ENCODE measurements at regions not wholly inside any gene's neighbourhood (a gene's known extent, or its start where the extent isn't known, plus 50 kb on each side); places are given as distances from the start of the nearest gene placed in this dataset.
"Not testable (repeated sequence)": the region's sequence is repeated elsewhere in the genome, so short reads cannot be mapped to it uniquely, and the experiment has no call there.

DNA sequence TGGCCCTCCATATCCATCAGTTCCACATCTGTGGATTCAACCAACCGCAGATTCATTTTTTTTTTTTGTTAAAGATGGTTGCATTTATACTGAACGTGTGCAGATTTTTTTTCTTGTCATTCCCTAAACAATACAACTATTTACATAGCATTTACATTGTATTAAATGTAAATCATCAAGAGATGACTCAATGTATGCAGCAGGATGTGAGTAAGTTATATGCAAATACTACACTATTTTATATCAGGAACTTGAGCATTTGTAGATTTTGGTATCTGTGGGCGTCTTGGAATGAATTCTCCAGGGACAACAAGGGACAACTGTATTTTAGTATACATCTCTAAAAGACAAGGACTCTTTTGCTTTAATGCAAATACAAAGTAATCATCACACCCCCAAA, 299.2 kb upstream of the ZNF608 start:
- DNase-seq (ENCODE audit: low spot score), result peak; percentile 19

DNA sequence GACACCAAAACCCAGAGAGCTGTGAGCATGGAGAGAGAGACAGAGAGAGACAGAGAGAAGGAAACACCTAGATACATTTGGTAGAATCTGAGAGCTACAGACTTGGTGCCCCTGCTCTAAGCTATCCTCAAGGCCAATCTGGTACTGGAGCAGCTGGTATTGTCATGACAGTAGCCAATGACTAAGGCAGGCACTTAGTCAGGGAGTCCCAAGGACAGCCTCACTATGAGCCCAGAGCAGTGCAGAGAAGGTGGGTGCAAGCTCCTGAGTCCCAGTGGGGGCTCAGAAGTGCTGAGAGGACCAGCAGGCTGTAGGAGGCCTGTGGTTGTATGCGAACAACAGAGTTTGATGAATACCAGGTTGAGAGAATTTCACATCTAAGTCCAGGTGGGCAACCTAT, 300.4 kb upstream of the ZNF608 start:
- DNase-seq (ENCODE audit: low spot score), result no peak

DNA sequence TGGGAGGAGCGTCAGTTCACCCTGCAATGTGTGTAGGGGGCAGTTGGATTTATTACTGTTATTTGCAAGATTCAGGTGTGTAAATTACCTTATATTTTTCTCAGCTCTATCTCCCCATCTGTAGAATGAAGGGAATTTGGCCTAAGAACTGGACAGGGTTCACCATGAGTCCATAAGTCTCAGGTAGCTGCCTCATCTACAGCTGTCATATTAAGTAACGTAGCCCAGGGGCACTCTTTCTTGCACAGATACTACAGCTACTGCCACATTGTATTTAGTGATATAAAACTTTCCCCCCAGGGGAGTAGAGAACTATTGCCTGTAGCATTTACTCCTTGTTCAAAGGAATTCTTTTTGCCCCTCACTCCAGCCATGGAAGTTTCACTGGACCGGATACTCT, 301.4 kb upstream of the ZNF608 start:
- no peak for DNase-seq (ENCODE audit: low spot score)

DNA sequence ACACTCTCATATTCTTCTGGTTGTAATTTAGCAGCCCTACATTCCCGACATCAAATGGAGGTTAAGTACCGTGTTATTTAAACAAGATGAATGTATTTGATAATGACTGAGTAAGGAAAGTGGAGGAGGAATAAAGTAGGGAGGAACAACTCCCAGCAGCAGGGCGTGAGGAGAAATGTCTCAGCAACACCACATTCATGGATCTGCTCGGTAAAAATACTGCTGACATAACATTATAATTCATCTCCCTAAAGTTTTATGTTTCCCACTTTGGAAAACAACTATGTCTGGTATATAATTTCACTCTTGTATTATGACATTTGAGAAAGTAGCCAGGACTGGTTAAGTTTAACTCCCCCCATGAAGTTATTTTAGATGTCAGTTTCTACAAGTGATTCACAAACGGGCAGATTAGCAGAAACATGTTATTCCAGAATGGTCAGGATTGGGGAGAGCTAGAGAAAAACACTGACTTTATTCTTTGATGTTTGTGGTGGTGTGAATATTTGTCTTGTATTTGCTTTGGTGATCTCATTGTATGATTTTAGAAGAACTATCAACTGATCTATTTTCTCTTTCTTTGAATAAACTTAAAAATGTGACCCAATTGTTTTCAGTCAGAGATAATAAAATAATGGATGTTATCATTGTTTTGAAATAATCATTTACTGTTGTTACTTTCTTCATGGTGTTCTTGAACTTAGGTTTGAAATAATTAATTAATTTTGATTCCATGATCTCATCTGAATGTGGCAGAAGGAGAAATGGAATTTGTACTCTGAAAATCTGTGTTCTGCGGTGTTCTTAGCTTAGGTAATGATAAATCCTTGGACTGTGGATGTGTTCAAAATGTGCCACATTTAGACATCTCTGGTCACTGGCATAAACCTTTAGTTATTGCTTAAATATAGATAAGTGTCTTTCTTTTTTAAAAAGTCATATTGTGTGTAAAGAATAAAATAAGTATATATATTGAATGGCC, 303.6 kb upstream of the ZNF608 start:
- DNase-seq (ENCODE audit: low spot score), result no peak

DNA sequence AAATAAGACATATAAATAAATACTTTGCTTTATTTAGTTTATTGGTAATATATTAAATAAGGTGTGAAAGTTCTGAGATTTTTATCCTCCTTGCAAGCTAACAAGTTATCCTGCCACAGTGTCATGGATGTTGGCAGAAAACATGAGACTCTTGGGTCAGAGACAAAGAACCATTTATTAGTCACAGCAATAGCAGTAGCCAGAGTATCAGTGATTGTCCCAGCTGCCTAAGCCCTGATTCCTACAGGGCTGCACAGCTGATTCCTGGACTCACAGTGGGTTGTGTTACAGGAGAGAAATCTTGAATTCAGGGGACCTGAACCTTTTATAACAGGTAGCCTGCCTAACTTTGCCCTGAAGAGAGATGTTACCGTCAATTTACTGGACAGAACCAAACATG, 304.5 kb upstream of the ZNF608 start:
- DNase-seq (ENCODE audit: low spot score), result no peak

DNA sequence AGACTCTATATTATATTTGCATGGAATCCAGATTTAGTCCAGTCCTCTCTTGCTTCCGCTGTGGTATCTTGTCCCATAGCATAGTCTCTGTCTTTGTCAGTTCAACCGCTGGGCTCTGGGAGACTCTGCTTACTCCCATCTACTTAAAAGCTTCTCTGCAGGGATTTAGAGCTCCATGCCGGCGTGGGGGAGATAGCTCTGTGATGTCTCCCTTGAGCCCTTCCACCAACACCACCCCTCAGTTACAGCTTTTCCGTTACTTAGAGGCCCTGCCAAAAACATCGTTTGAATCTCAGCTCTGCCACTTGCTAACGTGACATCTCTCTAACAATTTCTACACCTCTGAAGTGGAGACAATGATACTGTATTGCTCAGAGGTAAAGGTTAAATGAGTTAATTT, 306.1 kb upstream of the ZNF608 start:
- no peak for DNase-seq (ENCODE audit: low spot score)

DNA sequence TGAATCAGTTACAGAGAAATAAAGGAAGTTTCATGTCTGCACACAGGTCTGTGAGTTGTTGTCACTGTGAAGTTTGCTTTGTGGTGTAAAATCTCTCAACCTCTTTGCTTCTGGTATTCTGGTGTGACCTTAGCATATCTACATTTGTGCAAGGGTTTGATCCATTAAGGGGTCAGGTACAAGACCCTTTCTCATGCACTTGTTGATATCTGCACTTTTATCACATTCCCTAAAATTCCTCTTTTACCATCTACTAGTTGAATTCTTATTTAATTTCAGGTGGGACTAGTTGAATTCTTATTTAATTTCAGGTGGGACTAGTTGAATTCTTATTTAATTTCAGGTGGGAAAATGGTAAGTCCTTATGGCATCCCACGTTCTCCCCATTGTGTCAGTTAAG, 306.7 kb upstream of the ZNF608 start:
- no peak for DNase-seq (ENCODE audit: low spot score)

DNA sequence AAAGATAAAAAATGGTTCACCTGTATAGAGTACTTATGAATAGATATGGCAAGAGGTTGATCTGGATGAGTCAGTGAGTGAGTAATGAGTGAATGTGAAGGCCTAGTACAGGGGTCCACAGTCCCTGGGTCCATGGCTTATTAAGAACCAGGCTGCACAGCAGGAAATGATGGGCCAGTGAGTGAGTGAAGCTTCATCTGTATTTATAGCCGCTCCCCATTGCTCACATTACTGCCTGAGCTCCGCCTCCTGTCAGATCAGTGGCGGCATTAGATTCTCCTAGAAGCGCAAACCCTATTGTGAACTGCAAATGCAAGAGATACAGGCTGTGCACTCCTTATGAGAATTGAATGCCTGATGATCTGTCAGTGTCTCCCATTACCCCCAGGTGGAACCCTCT, 307.7 kb upstream of the ZNF608 start:
- no peak for DNase-seq (ENCODE audit: low spot score)

DNA sequence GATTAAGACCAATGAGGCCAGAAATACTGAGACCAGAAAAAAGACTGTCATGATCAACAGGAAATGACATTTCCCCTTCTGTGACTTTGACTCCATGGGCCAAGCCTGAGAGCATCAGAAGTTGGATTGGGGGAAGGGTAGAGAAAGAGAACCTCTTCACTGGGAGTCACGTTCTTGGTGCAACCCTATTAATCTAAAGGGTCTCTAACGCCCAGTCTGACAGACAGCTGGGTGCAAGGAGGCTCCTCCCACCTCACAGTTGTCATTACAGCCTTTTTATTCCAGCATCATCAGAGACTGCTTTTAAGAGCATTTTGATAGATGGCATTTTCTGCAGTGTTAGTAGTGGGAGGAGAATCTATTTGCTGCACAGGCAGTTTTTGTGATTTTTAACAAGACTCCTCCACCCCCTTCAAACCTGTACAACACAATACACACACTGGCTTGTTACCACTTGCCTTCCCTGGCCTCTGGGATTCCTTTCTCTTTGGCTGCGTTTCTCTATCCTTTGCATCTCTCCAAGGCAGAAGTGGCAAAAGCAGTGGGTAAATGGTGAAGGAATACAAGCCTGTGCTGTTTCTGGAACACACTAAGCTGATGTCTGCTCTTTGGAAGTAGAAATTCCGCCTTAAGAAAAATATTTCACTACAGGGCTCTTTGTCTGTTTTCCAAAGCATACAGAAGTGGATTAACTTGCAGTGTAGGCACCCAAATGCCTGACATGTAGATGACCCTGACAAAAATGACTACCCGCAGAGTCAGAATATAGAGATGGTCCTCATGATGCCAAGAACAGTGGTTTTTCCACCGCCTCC, 310.4 kb upstream of the ZNF608 start:
- DNase-seq (ENCODE audit: low spot score), result no peak

DNA sequence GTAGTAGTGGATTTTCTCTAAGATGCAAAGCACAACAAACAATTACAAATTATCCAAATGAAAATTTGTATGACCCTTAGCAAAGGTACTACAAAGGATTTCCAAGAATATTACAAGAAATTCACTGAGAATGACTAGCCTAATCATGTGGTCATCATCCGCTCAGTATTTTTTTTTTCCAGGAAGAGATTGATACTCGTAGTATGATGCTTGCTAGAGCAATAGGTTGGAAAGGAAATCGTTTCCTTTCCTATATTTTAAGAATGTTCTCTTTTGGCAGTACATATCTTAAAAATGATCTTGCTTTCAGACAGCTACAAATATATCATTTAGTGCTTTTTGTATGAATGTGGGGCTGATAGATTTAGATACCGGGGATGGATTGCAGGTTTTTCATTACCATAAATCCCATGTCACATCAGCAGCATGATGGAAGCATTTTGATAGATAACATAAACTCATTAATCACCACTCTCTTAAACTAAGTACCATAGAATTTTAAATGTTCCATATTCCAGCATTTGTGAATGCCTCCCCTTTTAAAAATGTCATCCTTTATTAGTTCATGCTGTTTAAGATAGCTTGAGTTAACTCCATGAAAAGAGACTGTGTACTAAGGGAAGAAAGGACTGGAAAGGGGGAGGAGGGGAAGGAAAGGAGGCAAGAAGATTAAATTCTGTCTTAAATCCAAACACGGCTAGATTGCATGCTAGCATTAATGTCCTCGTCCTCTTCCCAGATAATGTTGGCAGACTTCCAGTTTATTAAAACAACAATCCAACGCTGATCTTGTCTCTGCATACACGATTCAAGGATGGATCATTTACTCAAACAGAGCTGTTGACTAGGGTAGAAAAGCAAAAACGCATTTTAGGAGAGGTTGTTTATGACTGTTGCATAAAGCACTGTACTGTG, 311.7 kb upstream of the ZNF608 start:
- peak; percentile 20 for DNase-seq (ENCODE audit: low spot score)

DNA sequence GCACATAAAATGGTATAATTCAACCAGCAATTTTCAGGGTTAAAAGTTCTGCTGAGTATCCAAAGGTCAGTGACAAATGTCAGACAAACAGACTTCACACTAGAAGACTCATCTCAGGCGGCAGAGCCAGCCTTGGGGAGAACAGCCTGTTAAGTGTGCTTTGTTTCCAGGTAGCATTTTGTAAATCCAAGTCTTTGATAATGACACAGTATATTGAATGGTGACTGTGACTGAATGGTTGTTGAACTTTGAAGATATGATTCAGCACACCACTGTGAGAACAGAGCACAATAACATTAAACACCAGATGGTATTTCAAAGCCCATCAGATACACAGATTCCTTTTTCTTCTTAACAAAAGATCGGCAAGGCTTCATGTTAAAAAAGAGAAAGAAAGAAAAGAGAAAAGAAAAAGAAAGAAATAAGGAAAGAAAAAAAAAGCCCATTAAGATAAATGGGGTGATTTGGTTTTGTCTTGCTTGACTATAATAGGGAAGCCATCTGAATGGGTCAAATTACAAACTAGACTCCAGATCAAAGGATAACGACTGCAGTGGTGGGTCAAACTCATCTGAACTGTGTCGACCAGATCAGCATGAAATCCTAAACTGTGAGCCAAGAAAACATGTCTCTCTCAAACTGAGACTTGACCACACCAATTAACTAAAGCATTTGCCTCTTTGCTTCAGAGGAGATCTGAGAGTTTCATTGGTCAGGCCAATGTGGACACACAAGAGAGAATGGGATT, 313.0 kb upstream of the ZNF608 start:
- no peak for DNase-seq (ENCODE audit: low spot score)

DNA sequence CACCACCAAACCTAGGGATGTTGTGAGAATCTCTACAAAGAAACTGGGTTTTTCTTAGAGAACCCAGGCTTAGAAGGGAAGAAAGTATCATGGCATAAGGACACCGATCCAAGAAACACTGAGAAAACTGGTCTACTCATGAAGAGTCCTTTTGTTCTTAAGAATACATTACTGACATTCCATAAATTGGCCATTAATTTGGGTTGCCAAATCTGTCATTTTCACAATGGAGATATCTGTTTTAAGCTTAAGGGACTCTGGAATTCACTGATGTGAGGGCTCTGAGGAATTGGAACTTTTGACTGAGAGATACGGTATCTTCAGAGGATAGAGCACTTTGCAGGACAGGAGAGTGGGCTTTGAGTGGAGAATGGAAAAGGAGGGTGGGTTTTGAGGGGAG, 315.3 kb upstream of the ZNF608 start:
- DNase-seq (ENCODE audit: low spot score), result no peak

DNA sequence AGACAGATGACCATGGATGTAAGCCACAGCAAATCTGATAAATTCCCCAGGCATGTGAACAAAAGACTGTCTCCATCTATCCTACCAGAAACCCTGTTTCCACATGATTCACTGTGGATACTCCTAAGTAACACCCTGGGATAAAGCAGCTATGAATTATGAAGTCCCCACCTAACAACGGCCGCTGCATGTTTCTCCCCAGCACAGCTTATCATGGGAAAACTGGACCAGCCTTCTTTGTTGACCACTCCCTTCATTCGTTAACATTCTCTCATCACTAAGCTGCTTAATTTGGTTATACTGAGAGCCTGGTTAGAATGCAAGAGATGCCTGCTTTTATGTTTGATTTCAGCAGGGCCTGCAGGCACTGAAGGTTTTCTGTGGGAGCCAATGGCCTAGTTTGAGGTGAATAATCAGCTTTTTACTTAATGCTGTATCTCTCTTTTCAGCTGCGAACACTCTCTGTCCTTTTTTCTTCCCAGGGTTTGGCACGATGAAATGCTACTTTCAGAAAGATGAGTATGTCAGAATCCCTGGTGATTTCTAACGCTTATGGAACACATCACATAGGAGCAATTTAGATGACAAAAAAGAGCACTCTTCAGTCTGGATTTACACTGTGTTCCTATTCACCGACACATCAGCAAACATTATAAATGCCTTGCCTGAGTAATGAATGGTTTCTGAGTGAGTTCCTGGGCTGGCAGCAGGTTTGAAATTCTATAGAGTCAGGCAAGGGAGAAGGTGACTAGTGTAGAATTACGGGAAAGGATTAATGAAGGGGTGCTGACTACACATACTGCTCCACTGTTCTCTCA, 318.4 kb upstream of the ZNF608 start:
- no peak for DNase-seq (ENCODE audit: low spot score)

DNA sequence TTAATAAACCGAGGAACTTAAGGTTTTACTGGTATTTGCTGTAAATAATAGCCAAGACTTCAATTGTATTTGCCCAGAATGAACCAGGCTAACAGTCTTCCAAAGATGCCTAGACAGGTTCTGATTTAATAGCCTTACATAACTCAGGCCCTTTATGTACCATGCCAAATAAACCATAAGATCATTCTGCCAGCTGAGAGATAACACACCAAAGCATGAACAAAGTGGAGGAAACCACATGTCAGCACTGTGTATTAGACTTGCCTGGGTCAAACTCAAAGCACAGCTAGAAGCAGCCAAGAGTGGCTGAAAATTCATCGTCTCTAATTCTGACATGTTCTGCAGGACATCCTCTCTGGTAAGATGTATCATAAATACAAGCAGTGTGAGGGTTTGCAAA, 319.3 kb upstream of the ZNF608 start:
- no peak for DNase-seq (ENCODE audit: low spot score)

DNA sequence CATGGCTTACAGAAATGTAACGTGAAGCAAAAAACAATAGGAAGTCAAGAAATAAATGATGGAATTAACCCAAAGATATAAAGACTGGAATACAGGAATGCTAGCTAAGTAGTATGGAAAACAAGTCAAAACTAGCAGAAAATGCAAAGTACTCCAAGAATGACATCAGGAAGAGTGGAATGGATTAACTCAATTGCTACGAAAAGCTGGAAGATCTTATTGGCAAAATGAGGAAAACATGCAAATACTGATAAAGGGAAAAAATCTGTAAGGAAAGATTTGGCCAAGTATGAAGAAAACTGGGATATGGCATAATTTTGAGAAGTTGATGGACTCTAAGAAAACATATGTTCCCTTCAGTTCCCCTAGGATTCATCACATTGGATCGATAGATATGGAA, 324.5 kb upstream of the ZNF608 start:
- DNase-seq (ENCODE audit: low spot score), result no peak

DNA sequence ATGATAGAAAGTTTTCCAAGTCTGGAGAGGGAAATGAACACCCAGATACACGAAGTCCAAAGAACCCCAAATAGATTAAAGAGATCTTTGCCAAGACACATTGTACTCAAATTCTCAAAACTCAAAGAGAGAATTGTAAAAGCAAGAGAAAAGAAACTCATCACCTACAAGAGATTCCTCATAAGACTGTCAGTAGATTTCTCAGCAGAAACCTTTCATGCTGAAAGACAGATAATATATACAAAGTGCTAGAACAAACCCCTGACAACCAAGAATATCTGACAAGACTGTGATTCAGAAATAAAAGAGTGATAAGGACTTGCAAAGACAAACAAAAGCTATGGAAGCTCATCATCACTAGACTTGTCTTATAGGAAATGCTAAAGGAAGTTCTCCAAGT, 326.7 kb upstream of the ZNF608 start:
- no peak for DNase-seq (ENCODE audit: low spot score)

DNA sequence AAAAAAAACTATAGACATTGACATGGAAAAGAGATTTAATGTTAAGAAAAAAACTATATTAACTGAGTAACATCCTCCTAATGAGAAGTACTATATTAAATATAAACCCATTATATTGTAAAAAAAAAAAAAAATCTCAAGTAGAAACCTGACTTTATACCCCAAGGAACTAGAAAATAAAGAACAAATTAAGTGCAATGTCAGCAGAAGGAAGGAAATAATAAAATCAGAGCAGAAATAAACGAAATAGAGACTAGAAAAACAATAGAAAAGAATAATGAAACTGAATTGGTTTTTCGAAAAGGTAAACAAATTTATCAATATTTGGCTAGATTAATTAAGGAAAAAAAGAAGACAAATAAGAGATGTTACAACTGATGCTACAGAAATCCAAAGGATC, 329.1 kb upstream of the ZNF608 start:
- DNase-seq (ENCODE audit: low spot score), result no peak

DNA sequence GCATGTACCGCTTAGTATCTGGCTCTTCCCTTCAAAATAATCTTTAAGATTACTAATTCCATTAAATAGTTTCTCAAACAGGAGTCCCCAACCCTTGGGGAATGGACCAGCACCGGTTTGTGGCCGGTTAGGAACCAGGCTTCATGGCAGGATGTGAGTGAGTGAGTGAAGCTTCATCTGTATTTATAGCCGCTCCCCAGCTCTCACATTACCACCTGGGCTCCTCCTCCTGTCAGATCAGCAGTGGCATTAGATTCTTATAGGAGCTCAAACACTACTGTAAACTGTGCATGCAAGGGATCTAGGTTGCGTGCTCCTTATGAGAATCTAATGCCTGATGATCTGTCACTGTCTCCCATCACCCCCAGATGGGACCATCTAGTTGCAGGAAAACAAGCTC, 332.6 kb upstream of the ZNF608 start:
- not testable (repeated sequence) for DNase-seq (ENCODE audit: low spot score)

DNA sequence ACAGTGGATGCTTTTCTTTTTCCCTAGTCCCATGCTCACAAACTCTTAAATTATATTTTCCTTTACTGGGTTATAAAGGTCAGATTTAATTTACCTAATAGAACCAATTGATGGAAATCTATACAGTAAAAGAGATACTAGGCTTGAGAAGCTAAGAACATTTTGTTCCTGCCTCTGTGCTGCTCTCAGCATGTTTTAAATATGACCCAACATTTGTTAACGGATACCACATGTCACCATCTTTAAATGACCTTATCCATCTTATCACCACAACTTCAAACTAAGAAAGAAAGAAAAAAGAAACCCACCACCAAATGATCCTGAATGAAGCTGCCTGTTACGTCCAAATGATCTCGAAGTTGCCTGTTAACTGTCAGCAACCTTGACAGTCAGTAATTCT, 334.7 kb upstream of the ZNF608 start:
- no peak for DNase-seq (ENCODE audit: low spot score)

DNA sequence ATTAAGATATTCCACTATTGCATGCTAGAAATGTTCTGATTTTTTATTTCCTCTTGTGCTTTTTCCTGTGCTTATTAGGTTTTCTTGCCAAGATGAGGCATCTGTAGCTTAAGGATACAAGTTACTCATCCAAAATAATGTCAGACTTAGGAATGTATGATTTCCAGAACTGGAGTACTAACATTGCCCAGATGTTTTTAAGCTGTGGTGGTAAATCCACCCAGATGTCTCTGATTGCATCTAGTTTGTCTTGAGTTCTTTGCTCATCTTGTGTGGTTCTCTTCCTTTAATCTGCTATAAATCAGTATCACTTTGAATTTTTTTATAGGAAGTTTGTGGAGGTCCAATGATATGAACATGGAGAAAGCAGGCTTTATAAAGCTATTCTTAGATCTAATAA, 337.5 kb upstream of the ZNF608 start:
- DNase-seq (ENCODE audit: low spot score), result peak; percentile 21

Data from kidney capillary endothelial cell (primary cell).